Neuronal stem cell (in vitro differentiated cells): ENCODE measurements at regions not wholly inside any gene's neighbourhood (a gene's known extent, or its start where the extent isn't known, plus 50 kb on each side); places are given as distances from the start of the nearest gene placed in this dataset.
"Not testable (repeated sequence)": the region's sequence is repeated elsewhere in the genome, so short reads cannot be mapped to it uniquely, and the experiment has no call there.

Source experiments
- DNase-seq: peaks from one replicate; pipeline ENCODE4 v3.0.0-alpha.2; 2013; ENCODE audit warnings: low spot score
- H2AFZ ChIP-seq: one replicate; pipeline ENCODE4 v1.6.1; 2013; ENCODE audit warnings: mild to moderate bottlenecking, low read length, inconsistent platforms
- H2AK5ac ChIP-seq: 2 replicates; pipeline ENCODE4 v1.6.1; 2013; ENCODE audit warnings: low read depth, mild to moderate bottlenecking, inconsistent platforms, low read length, moderate library complexity, mixed read lengths
- H2BK120ac ChIP-seq: 2 replicates; pipeline ENCODE4 v1.6.1; 2013; ENCODE audit warnings: low read depth, mild to moderate bottlenecking, inconsistent platforms, low read length, moderate library complexity, mixed read lengths
- H2BK12ac ChIP-seq: one replicate; pipeline ENCODE4 v1.6.1; 2013; ENCODE audit warnings: low read length, inconsistent platforms
- H2BK15ac ChIP-seq: 2 replicates; pipeline ENCODE4 v1.6.1; 2013; ENCODE audit warnings: mild to moderate bottlenecking, low read length, inconsistent platforms, mixed read lengths
- H2BK5ac ChIP-seq: one replicate; pipeline ENCODE4 v1.6.1; 2013; ENCODE audit warnings: inconsistent platforms, mild to moderate bottlenecking, low read length, moderate library complexity
- H3K14ac ChIP-seq: one replicate; pipeline ENCODE4 v1.6.1; 2013; ENCODE audit warnings: low read length, inconsistent platforms
- H3K18ac ChIP-seq: 2 replicates; pipeline ENCODE4 v1.6.1; 2013; ENCODE audit warnings: low read length, inconsistent platforms
- H3K23ac ChIP-seq: 2 replicates; pipeline ENCODE4 v1.6.1; 2013; ENCODE audit warnings: low read depth, mild to moderate bottlenecking, mixed read lengths, low read length, inconsistent platforms; ENCODE audit not compliant: poor library complexity
- H3K27ac ChIP-seq: replicated peaks from 3 replicates; pipeline ENCODE4 v1.5.1; 2013; ENCODE audit warnings: low read length, inconsistent platforms
- H3K27me3 ChIP-seq, 3 experiments: 2 replicates each; pipeline ENCODE4 v1.6.1; 2013; ENCODE audit warnings: low read length in 3 of 3, mild to moderate bottlenecking in 2 of 3, inconsistent platforms in 1 of 3, low read depth in 1 of 3, mixed read lengths in 1 of 3, moderate library complexity in 1 of 3; ENCODE audit not compliant: control insufficient read depth in 3 of 3, insufficient read depth in 3 of 3
- H3K36me3 ChIP-seq, 2 donors: replicated peaks in 1 of 2; 2 replicates each; pipeline ENCODE4 v1.6.1; 2013; ENCODE audit warnings: low read length in 2 of 2; ENCODE audit not compliant: control insufficient read depth in 2 of 2, insufficient read depth in 2 of 2
- H3K4ac ChIP-seq: 2 replicates; pipeline ENCODE4 v1.6.1; 2013; ENCODE audit warnings: inconsistent platforms, mild to moderate bottlenecking, low read length, moderate library complexity
- H3K4me1 ChIP-seq, 2 donors: 1 replicate in 1 of 2; 2 replicates in 1 of 2; pipeline ENCODE4 v1.6.1; 2013; ENCODE audit warnings: low read length in 2 of 2, low read depth in 1 of 2; ENCODE audit not compliant: control insufficient read depth in 2 of 2, insufficient read depth in 1 of 2
- H3K4me2 ChIP-seq: one replicate; pipeline ENCODE4 v1.6.1; 2013; ENCODE audit warnings: mild to moderate bottlenecking, low read length, inconsistent platforms; ENCODE audit not compliant: insufficient read depth, poor library complexity, severe bottlenecking
- H3K4me3 ChIP-seq, 2 donors: 2 replicates each; pipeline ENCODE4 v1.5.1; 2013; ENCODE audit warnings: low read length in 2 of 2, mild to moderate bottlenecking in 2 of 2, inconsistent platforms in 1 of 2, moderate library complexity in 1 of 2
- H3K79me1 ChIP-seq: one replicate; pipeline ENCODE4 v1.6.1; 2013; ENCODE audit warnings: low read depth, mild to moderate bottlenecking, inconsistent platforms, low read length, moderate library complexity
- H3K9ac ChIP-seq: one replicate; pipeline ENCODE4 v1.6.1; 2013; ENCODE audit warnings: mild to moderate bottlenecking, low read depth, low read length, inconsistent platforms; ENCODE audit not compliant: poor library complexity
- H3K9me3 ChIP-seq, 2 donors: replicated peaks in 1 of 2; 2 replicates each; pipeline versions ENCODE3 to v1.6.1; 2013; ENCODE audit warnings: low read length in 2 of 2, mild to moderate bottlenecking in 2 of 2, inconsistent platforms in 1 of 2, low read depth in 1 of 2, mixed read lengths in 1 of 2, moderate library complexity in 1 of 2; ENCODE audit not compliant: control insufficient read depth in 2 of 2, insufficient read depth in 1 of 2
- H4K8ac ChIP-seq: one replicate; pipeline ENCODE4 v1.6.1; 2013; ENCODE audit warnings: low read depth, mild to moderate bottlenecking, inconsistent platforms, low read length, moderate library complexity
- H4K91ac ChIP-seq: one replicate; pipeline ENCODE4 v1.6.1; 2013; ENCODE audit warnings: low read length, low read depth, mild to moderate bottlenecking, inconsistent platforms; ENCODE audit not compliant: poor library complexity
- WGBS, 2 donors: extraction: QIAGEN DNeasy Blood & Tissue Kit; methylation state at CpG; one replicate each; pipeline ENCODE4 v1.1.7; 2013; ENCODE audit warnings: missing lambda C conversion rate in 2 of 2, mixed read lengths in 1 of 2; ENCODE audit not compliant: insufficient read length in 2 of 2, insufficient replicate concordance in 1 of 2; ENCODE audit errors: extremely low coverage in 2 of 2; 5-methylcytosine and 5-hydroxymethylcytosine counted together

GRCh38 chr10:46217752-46218453 is 68.9 kb upstream of the ANTXRL start:
- DNase-seq = no peak
- Histone ChIP-seq H2AFZ (no peak overlapping the region), H3K4me1 (peaks cover 0 to 1% of the 10 kb centered on the region in 2 donors), H3K27ac (no peak overlapping the region), H2BK5ac (no peak overlapping the region), H3K9me3 (no peaks in the 10 kb centered on the region), H4K8ac (peak overlapping the region; percentile 33), H3K23ac (no peak overlapping the region), H3K4me2 (no peak overlapping the region), H3K4ac (no peak overlapping the region), H3K14ac (peak overlapping the region; percentile 10), H2BK15ac (no peak overlapping the region), H3K18ac (no peak overlapping the region), H4K91ac (no peak overlapping the region), H3K9ac (no peak overlapping the region), H2BK12ac (no peak overlapping the region), H2BK120ac (no peak overlapping the region), H2AK5ac (no peak overlapping the region), H3K79me1 (no peaks in the 10 kb centered on the region), H3K36me3 (no peaks in the 10 kb centered on the region), H3K27me3 (no peaks in the 10 kb centered on the region), H3K4me3 (peak overlapping the region in 1 of 2 donors; percentile 7)
- WGBS, 2 donors = no CpG with 5 or more reads among the region's 6 CpGs

GRCh38 chr10:46218921-46219320 is 67.9 kb upstream of the ANTXRL start:
- H3K23ac ChIP-seq = no peak overlapping the region
- no peak overlapping the region for H4K91ac ChIP-seq
- no peak overlapping the region for H2BK120ac ChIP-seq
- no peak overlapping the region for H2BK12ac ChIP-seq
- H3K27me3 ChIP-seq = no peaks in the 10 kb centered on the region
- no peak for DNase-seq
- H3K18ac ChIP-seq = no peak overlapping the region
- H3K9me3 ChIP-seq = peaks cover 0 to 4% of the 10 kb centered on the region in 2 donors
- H3K36me3 ChIP-seq = no peaks in the 10 kb centered on the region
- no peak overlapping the region for H2BK15ac ChIP-seq
- no peaks in the 10 kb centered on the region for H3K79me1 ChIP-seq
- no peak overlapping the region for H2AFZ ChIP-seq
- no peak overlapping the region for H2BK5ac ChIP-seq
- peaks cover 0 to 1% of the 10 kb centered on the region in 2 donors for H3K4me1 ChIP-seq
- H3K27ac ChIP-seq = no peak overlapping the region
- no peak overlapping the region for H3K4me2 ChIP-seq
- no CpG with 5 or more reads among the region's 2 CpGs for WGBS, 2 donors
- H3K4ac ChIP-seq = no peak overlapping the region
- no peak overlapping the region for H2AK5ac ChIP-seq
- no peak overlapping the region for H3K4me3 ChIP-seq
- H3K9ac ChIP-seq = no peak overlapping the region
- no peak overlapping the region for H3K14ac ChIP-seq
- H4K8ac ChIP-seq = no peak overlapping the region

GRCh38 chr10:46219431-46219990 is 67.3 kb upstream of the ANTXRL start:
- not testable (repeated sequence) for H3K4me3 ChIP-seq, H3K36me3 ChIP-seq, H2BK5ac ChIP-seq, DNase-seq, H4K91ac ChIP-seq, H3K4me2 ChIP-seq, H3K9me3 ChIP-seq, H3K18ac ChIP-seq, H3K27me3 ChIP-seq, H3K14ac ChIP-seq, H2AK5ac ChIP-seq, H3K4ac ChIP-seq, H3K23ac ChIP-seq, H2AFZ ChIP-seq, H4K8ac ChIP-seq, H2BK12ac ChIP-seq, H3K9ac ChIP-seq, H3K4me1 ChIP-seq, H2BK120ac ChIP-seq, H2BK15ac ChIP-seq, H3K27ac ChIP-seq, H3K79me1 ChIP-seq
- no CpG with 5 or more reads among the region's 5 CpGs for WGBS, 2 donors

- H2BK120ac ChIP-seq = no peak overlapping the region
- H2AFZ ChIP-seq = no peak overlapping the region
- H3K27ac ChIP-seq = no peak overlapping the region
- H2BK12ac ChIP-seq = no peak overlapping the region
- H3K4ac ChIP-seq = no peak overlapping the region
- H3K14ac ChIP-seq = no peak overlapping the region
- H3K27me3 ChIP-seq = no peaks in the 10 kb centered on the region
- H2AK5ac ChIP-seq = no peak overlapping the region
- H3K36me3 ChIP-seq = no peaks in the 10 kb centered on the region
- no peak overlapping the region for H3K18ac ChIP-seq
- no peak overlapping the region for H4K91ac ChIP-seq
- no peak overlapping the region for H3K23ac ChIP-seq
- no peak overlapping the region for H3K9ac ChIP-seq
- H2BK5ac ChIP-seq = no peak overlapping the region
- H3K4me3 ChIP-seq = no peak overlapping the region
- DNase-seq = no peak
- WGBS, 2 donors = no CpG with 5 or more reads among the region's 5 CpGs
- H2BK15ac ChIP-seq = no peak overlapping the region
- peaks cover 0 to 4% of the 10 kb centered on the region in 2 donors for H3K9me3 ChIP-seq
- peaks cover 0 to 1% of the 10 kb centered on the region in 2 donors for H3K4me1 ChIP-seq
- no peaks in the 10 kb centered on the region for H3K79me1 ChIP-seq
- no peak overlapping the region for H4K8ac ChIP-seq
- no peak overlapping the region for H3K4me2 ChIP-seq
Observed at GRCh38 chr10:46220187-46220586, 66.6 kb upstream of the ANTXRL start.
